Nephron (organoid): ENCODE measurements at regions not wholly inside any gene's neighbourhood (a gene's known extent, or its start where the extent isn't known, plus 50 kb on each side); places are given as distances from the start of the nearest gene placed in this dataset.

Source experiments
- H3K27ac Mint-ChIP-seq, 3 experiments: 2 replicates each; pipeline ENCODE4 v1.8.0; 2020; ENCODE audit warnings: mixed read lengths in 3 of 3, mild to moderate bottlenecking in 2 of 3, moderate library complexity in 1 of 3
- H3K27me3 Mint-ChIP-seq: 2 replicates; pipeline ENCODE4 v1.8.0; 2021; ENCODE audit warnings: low read depth, mild to moderate bottlenecking, moderate library complexity, mixed read lengths
- H3K36me3 Mint-ChIP-seq: 2 replicates; pipeline ENCODE4 v1.8.0; 2020; ENCODE audit warnings: low read depth, mixed read lengths
- H3K4me1 Mint-ChIP-seq: 2 replicates; pipeline ENCODE4 v1.8.0; 2020; ENCODE audit warnings: mixed read lengths
- H3K4me3 Mint-ChIP-seq, 3 experiments: 2 replicates each; pipeline ENCODE4 v1.8.0; 2020; ENCODE audit warnings: mild to moderate bottlenecking in 3 of 3, mixed read lengths in 3 of 3, moderate library complexity in 2 of 3
- H3K9me3 Mint-ChIP-seq: 2 replicates; pipeline ENCODE4 v1.8.0; 2020; ENCODE audit warnings: mixed read lengths
- TF ChIP-seq, protein P1 (sequence below), 3 experiments: fragments of 200-600 bp; sonication (generic); IDR thresholded peaks; one replicate each; pipeline ENCODE4 v1.5.0; 2021; ENCODE audit warnings: antibody characterized with exemption in 3 of 3; ENCODE audit not compliant: unreplicated experiment in 3 of 3

DNA sequence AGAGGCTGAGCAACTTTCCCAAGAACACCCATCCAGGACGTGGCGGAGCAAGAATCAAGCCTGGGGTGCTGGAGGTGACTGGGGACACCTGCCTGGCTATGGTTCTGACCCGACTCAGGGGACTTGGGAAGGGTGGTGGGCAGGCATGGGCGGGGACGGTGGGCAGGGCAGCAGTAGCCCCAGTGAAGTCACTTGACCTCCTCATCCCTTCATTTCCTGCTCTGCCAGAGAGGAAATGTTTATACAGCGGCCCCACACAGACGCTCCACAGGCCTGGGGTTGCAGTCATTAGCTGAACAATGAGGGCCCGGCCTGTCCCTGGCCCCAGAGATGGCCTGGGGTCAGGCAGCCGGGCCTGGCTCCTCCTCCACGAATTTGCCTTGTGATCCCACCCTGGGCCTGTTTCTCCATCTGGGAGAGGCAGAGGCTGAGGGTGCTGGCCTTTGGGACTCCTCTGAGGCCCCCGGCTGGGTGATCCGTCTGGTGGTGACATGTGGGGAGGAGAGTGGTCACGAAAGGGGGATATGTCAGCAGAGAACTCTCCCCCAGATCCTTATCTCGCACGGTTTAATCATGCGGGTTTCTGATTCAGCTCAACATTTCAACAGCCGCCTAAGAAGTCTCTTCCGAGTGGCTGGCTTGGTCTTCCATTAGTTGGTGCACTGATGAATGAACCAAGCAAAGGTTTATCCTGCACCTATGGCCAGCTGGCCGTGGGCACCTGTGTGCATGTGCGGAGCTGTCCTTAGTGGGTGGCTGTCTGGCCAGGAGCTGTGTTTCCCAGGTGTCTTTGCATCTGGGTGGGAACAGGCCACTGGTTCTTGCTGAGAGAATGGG lies 175.9 kb downstream of the IRF8 start:
- H3K36me3 Mint-ChIP-seq = no peaks in the 10 kb centered on the region
- no peak overlapping the region for H3K4me3 Mint-ChIP-seq
- peaks cover 3% of the 10 kb centered on the region for H3K9me3 Mint-ChIP-seq
- peaks cover 13% of the 10 kb centered on the region for H3K4me1 Mint-ChIP-seq
- peaks cover 90% of the 10 kb centered on the region for H3K27me3 Mint-ChIP-seq
- TF ChIP-seq, protein P1, sequence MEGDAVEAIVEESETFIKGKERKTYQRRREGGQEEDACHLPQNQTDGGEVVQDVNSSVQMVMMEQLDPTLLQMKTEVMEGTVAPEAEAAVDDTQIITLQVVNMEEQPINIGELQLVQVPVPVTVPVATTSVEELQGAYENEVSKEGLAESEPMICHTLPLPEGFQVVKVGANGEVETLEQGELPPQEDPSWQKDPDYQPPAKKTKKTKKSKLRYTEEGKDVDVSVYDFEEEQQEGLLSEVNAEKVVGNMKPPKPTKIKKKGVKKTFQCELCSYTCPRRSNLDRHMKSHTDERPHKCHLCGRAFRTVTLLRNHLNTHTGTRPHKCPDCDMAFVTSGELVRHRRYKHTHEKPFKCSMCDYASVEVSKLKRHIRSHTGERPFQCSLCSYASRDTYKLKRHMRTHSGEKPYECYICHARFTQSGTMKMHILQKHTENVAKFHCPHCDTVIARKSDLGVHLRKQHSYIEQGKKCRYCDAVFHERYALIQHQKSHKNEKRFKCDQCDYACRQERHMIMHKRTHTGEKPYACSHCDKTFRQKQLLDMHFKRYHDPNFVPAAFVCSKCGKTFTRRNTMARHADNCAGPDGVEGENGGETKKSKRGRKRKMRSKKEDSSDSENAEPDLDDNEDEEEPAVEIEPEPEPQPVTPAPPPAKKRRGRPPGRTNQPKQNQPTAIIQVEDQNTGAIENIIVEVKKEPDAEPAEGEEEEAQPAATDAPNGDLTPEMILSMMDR (IDR thresholded peaks at IDR 0.05; ENCODE audit: unreplicated experiment in 3 of 3) = no peak
- no peak overlapping the region for H3K27ac Mint-ChIP-seq

DNA sequence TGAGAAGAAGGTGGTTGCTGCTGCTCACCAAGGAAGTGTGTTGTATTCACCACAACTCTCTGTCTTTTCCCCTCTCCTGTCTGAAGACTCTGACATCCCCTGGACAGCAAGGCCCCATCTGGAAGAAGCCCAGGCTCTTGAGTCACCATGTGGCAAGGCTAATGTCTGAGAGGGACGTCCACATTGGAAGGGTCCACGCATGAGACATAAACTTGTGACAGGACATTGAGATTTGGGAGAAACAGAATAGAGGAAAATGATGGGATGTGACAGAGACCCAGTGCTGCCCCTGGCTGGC lies 176.5 kb downstream of the IRF8 start:
- Mint-ChIP-seq H3K4me3 (no peak overlapping the region), H3K9me3 (peaks cover 3% of the 10 kb centered on the region), H3K36me3 (no peaks in the 10 kb centered on the region), H3K27ac (no peak overlapping the region), H3K27me3 (peaks cover 90% of the 10 kb centered on the region), H3K4me1 (peaks cover 13% of the 10 kb centered on the region)
- TF ChIP-seq, protein P1 (IDR thresholded peaks at IDR 0.05; ENCODE audit: unreplicated experiment in 3 of 3) = no peak

DNA sequence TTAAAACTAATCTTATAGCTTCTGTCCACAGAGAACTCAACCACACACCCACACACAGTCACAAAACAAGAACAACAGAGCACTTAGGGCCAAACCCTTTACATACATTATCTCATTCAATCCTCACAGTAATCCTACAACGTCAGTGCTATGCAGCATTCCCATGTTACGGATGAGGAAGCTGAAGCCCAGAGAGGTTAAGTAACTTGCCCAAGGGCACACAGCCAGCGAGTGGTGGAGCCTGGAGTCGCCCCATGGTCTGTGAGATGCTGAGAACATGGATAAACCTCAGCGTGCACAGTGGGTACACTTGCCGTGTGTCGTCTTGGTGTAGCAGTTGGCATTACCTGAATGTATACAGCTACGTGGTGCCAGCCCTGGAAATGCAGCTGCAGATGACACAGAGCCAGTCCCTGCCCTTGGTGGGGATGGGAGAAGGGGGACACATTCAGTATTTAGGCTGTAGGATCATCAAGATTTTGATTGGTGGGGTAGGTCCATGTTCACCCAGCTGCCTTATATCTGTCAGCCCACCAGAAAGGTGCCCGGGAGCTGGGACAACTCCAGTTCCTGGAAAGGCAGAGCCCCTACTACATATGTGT lies 177.0 kb downstream of the IRF8 start:
- TF ChIP-seq, protein P1 (IDR thresholded peaks at IDR 0.05; ENCODE audit: unreplicated experiment in 3 of 3) = no peak
- Mint-ChIP-seq H3K4me1 (peaks cover 13% of the 10 kb centered on the region), H3K27ac (no peak overlapping the region), H3K9me3 (peaks cover 3% of the 10 kb centered on the region), H3K4me3 (no peak overlapping the region), H3K27me3 (peaks cover 90% of the 10 kb centered on the region), H3K36me3 (no peaks in the 10 kb centered on the region)

DNA sequence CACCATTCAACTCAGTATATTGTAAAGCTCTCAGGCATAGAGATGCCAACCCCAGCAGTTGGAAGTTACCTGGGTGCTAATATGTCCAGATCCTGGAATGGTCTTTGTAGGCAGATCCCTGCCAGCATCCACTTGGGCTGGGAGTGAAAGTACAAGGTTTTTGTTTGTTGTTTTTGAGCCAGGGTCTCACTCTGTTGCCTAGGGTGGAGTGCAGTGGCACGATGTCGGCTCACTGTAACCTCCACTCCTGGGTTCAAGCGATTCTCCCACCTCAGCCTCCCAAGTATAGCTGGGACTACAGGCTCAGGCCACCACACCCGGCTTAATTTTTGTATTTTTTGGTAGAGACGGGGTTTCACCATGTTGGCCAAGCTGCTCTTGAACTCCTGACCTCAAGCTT lies 177.6 kb downstream of the IRF8 start:
- H3K4me3 Mint-ChIP-seq = no peak overlapping the region
- H3K36me3 Mint-ChIP-seq = no peaks in the 10 kb centered on the region
- H3K4me1 Mint-ChIP-seq = peaks cover 13% of the 10 kb centered on the region
- peaks cover 3% of the 10 kb centered on the region for H3K9me3 Mint-ChIP-seq
- TF ChIP-seq, protein P1 (IDR thresholded peaks at IDR 0.05; ENCODE audit: unreplicated experiment in 3 of 3) = no peak
- no peak overlapping the region for H3K27ac Mint-ChIP-seq
- H3K27me3 Mint-ChIP-seq = peaks cover 84% of the 10 kb centered on the region

DNA sequence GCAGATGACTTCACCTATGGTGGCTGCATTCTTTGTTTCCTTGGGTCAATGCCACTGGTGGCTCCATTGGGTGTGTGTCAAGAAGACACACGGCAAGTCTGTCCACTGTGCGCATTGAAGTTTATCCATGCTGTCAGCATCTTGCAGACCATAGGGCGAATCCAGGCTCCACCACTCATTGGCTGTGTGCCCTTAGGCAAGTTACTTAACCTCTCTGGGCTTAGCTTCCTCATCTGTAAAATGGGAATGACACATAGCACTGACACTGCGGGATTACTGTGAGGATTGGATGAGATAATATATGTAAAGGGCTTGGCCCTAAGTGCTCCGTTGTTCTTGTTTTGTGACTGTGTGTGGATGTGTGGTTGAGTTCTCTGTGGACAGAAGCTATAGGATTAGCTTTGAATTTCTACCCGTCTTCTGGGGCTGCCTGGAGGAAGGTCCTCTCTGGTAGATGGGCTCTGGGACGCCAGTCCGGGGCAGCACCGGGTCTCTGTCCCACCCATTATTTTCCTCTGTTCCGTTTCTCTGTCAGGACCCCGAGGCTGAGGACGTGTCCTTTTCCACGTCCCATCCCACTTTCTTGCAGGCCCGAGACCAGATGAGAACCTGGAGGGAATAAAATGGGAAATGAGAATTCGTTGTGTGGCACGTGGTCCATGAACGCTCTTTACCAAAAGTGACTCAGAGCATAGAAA lies 178.4 kb downstream of the IRF8 start:
- TF ChIP-seq, protein P1 (IDR thresholded peaks at IDR 0.05; ENCODE audit: unreplicated experiment in 3 of 3) = no peak
- peaks cover 82% of the 10 kb centered on the region for H3K27me3 Mint-ChIP-seq

More for the DNA sequence above, 178.4 kb downstream of the IRF8 start:
- H3K36me3 Mint-ChIP-seq = no peaks in the 10 kb centered on the region
- no peak overlapping the region for H3K27ac Mint-ChIP-seq
- H3K4me3 Mint-ChIP-seq = no peak overlapping the region
- H3K9me3 Mint-ChIP-seq = peaks cover 3% of the 10 kb centered on the region
- peaks cover 13% of the 10 kb centered on the region for H3K4me1 Mint-ChIP-seq
